GM12875 (cell line): ENCODE measurements at regions not wholly inside any gene's neighbourhood (a gene's known extent, or its start where the extent isn't known, plus 50 kb on each side); places are given as distances from the start of the nearest gene placed in this dataset.

ENCODE experiments used
- H3K4me3 ChIP-seq: one replicate; pipeline ENCODE4 v1.5.1; 2011; ENCODE audit warnings: low read depth, low read length, control low read depth
- TF ChIP-seq, protein P1 (sequence below): IDR thresholded peaks from 2 replicates; pipeline ENCODE4 v1.5.1; 2011; ENCODE audit warnings: low read depth, mild to moderate bottlenecking, control low read depth, inconsistent platforms, low read length, moderate library complexity, borderline replicate concordance; ENCODE audit not compliant: insufficient read depth

DNA sequence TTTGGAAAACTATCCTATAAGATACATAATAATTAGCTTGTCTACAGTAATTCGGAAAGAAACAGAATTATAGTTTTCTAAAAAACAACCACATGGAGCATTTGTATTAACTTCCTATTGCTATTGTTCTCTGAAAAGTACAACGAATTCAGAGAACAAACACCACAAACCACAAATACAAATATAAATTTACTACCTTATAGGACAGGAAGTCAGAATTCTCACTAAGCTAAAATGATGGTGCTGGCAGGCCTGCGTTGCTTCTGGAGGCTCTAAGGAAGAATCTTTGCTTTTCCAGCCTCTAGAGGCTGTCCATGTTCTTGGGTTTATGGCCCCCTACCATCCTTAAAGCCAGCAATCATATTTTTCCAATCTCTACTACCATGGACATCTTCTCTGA is 173.6 kb upstream of the TCF21 start:
- TF ChIP-seq, protein P1, sequence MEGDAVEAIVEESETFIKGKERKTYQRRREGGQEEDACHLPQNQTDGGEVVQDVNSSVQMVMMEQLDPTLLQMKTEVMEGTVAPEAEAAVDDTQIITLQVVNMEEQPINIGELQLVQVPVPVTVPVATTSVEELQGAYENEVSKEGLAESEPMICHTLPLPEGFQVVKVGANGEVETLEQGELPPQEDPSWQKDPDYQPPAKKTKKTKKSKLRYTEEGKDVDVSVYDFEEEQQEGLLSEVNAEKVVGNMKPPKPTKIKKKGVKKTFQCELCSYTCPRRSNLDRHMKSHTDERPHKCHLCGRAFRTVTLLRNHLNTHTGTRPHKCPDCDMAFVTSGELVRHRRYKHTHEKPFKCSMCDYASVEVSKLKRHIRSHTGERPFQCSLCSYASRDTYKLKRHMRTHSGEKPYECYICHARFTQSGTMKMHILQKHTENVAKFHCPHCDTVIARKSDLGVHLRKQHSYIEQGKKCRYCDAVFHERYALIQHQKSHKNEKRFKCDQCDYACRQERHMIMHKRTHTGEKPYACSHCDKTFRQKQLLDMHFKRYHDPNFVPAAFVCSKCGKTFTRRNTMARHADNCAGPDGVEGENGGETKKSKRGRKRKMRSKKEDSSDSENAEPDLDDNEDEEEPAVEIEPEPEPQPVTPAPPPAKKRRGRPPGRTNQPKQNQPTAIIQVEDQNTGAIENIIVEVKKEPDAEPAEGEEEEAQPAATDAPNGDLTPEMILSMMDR: no peak
- no peak overlapping the region for H3K4me3 ChIP-seq

DNA sequence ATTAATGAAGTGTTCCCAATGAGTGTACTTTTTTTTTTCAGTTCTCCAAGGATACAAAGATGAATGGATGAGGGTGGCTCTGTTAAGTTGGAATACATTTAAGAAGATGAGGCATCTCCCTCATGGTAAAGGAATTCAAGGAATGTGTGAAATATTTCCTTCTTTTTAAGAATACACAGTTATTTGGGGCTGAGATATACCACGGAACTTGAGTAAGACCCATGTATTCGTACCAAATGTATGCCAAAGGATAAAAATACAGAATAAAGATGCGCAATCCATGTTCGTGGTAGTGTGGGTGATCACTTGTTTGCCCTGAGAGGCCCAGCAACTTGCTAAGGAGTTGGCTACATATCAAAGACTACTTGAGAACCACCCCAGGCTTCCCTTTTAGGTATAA is 164.2 kb upstream of the TCF21 start:
- TF ChIP-seq, protein P1: no peak
- no peak overlapping the region for H3K4me3 ChIP-seq

DNA sequence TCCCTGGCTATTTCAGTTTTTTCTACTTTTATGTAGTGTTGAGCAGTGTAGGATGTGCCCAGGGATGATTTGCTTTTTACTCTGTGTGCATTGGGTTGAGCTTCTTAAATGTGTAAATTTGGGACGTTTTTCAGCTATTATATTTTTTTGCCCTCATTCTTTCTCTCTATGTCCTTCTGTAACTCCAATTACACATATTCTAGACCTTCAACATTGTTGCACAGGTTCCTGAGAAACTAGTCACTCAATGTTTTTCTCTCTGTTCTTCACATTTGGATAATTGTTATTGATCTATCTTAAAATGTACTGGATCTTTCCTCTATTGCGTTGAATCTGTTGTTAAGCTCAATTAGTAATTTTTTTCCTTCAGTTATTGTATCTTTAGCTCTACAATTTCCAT is 162.7 kb upstream of the TCF21 start:
- H3K4me3 ChIP-seq: no peak overlapping the region
- TF ChIP-seq, protein P1: no peak

DNA sequence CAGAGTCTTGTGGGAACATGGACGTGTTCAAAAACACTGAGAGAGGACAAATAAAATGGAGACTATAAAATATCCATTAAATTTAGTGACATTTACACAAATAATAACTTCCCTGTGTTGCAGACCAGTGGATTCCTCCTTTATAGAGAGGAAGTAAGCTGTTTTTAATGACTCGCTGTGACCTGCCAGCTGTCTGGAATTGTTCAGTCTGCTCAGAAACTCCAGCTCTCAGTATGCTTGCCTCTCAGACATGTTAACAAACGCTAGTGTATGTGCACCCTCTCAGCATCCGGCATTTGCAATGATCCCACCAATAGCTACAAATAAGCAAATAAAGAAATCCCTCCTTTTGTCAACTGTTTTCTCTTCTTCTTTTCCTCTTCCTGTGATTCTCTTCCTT is 158.0 kb upstream of the TCF21 start:
- TF ChIP-seq, protein P1: no peak
- H3K4me3 ChIP-seq: no peak overlapping the region

DNA sequence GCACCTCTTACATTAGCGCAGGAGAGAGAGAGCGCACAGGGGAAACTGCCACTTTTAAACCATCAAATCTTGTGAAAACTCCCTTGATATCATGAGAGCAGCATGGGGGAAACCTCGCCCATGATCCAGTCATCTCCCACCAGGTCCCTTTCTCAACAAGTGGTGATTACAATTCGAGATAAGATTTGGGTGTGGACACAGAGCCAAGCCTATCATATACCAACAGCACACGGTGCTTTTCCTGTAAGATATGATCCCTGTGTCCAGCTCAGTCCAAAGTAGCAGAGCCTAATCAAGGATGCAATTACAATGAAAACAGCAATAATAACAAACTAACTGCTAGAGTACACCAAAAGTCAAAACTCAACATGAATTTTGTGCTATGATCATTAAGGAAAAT is 148.7 kb upstream of the TCF21 start:
- TF ChIP-seq, protein P1: no peak
- H3K4me3 ChIP-seq: no peak overlapping the region

DNA sequence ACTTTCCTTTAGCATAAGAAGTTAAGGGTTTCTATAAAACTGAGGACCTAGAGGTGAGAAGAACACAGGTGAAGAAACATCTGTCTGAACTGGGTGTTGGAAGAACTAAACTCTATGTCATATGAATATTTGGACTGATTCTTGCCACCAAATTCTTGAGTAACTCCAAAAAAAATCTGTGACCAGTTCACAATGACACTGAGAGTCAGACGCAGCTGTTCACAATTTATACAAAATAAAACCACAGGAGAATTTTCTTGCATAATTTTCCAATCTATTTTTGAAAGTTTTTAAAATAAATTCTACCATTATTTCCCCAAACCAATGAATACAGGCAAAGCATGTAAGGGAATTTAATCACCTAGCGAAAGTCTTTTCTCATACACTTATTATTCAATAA is 148.1 kb upstream of the TCF21 start:
- H3K4me3 ChIP-seq: no peak overlapping the region
- TF ChIP-seq, protein P1: no peak

DNA sequence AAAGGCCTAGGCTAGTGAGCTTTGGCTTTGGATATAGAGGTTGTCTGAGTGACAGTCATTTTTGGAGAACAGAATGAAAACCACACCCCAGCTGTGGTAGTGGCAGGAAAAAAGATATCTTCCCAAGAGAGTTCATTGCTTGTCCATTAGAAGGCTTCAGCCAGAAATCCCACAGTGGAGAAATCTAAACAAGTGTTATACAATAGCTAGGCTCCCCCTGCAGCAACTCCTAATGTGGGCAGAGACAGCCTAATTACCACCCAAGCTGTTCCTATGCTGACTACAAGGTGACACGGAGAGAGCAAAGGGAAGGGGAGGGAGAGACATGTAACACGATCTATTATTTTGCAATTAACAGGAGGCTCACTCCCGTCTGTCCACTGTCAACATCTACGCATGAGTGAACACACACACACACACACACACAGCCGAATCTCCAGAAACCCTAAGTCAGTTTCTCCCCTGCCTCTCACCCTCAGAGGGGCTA is 147.5 kb upstream of the TCF21 start:
- TF ChIP-seq, protein P1: no peak
- no peak overlapping the region for H3K4me3 ChIP-seq
